ENCODE measurements at regions not wholly inside any gene's neighbourhood (a gene's known extent, or its start where the extent isn't known, plus 50 kb on each side); places are given as distances from the start of the nearest gene placed in this dataset.

DNA sequence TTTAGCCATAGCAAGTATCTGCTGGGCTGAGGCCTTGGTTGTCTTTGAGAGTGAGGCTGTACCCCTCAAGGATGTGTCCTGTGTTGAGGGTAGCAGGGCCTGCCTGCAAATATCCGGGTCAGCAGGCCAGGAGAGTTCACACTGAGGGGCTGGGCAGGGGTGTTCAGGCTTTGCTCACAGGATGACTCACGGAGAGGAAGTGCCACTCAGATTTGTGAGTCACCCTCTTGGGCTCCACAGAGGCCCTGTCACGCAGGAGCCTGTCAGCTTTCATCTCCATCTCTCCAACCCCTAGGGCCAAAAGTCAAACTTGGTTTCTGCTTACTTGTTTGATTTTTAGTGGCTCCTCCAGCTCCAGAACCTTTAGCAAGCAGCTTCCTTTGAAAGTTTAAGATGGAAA, 211.5 kb downstream of the SEC61B start:
- TF ChIP-seq, protein P1, sequence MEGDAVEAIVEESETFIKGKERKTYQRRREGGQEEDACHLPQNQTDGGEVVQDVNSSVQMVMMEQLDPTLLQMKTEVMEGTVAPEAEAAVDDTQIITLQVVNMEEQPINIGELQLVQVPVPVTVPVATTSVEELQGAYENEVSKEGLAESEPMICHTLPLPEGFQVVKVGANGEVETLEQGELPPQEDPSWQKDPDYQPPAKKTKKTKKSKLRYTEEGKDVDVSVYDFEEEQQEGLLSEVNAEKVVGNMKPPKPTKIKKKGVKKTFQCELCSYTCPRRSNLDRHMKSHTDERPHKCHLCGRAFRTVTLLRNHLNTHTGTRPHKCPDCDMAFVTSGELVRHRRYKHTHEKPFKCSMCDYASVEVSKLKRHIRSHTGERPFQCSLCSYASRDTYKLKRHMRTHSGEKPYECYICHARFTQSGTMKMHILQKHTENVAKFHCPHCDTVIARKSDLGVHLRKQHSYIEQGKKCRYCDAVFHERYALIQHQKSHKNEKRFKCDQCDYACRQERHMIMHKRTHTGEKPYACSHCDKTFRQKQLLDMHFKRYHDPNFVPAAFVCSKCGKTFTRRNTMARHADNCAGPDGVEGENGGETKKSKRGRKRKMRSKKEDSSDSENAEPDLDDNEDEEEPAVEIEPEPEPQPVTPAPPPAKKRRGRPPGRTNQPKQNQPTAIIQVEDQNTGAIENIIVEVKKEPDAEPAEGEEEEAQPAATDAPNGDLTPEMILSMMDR (IDR thresholded peaks at IDR 0.05), result no peak
- TF ChIP-seq POLR2AphosphoS5 (IDR thresholded peaks at IDR 0.05), result peak in 1 of 3 donors; percentile 21
